Body of pancreas (tissue), 4 donors: ENCODE measurements at regions not wholly inside any gene's neighbourhood (a gene's known extent, or its start where the extent isn't known, plus 50 kb on each side); places are given as distances from the start of the nearest gene placed in this dataset.

Experiments used
- CTCF ChIP-seq, 7 experiments: fragments of 450-650 bp in 4 of 7; fragments of 200-600 bp in 3 of 7; sonication (generic) in 3 of 7; IDR thresholded peaks; one replicate each; pipeline ENCODE4 v1.5.1; 2016 to 2019; ENCODE audit warnings: antibody characterized with exemption in 7 of 7
- POLR2A ChIP-seq, 3 donors: fragments of 450-650 bp; IDR thresholded peaks; one replicate each; pipeline ENCODE4 v1.6.1; 2016; ENCODE audit warnings: antibody characterized with exemption in 3 of 3, mild to moderate bottlenecking in 2 of 3

GRCh38 chr4:33841120-33841519, 2403.2 kb downstream of the ARAP2 start:
- TF ChIP-seq CTCF (IDR thresholded peaks at IDR 0.05) (no peak), POLR2A (IDR thresholded peaks at IDR 0.05) (no peak)
